RWPE2 (cell line): ENCODE measurements at regions not wholly inside any gene's neighbourhood (a gene's known extent, or its start where the extent isn't known, plus 50 kb on each side); places are given as distances from the start of the nearest gene placed in this dataset.

ENCODE experiments used
- ATAC-seq: fragments of 200-7000 bp; cut with Tn5 transposase; 3 replicates; pipeline ENCODE4 v1.9.1; 2021; ENCODE audit warnings: low read depth
- DNase-seq: peaks from one replicate; pipeline ENCODE4 v3.0.0-alpha.2; 2020; ENCODE audit warnings: low spot score
- H3K27ac ChIP-seq: fragments of 450-650 bp; 2 replicates; pipeline ENCODE4 v1.5.1; 2017; ENCODE audit warnings: mild to moderate bottlenecking; ENCODE audit not compliant: poor library complexity, severe bottlenecking
- H3K27me3 ChIP-seq: fragments of 250-450 bp; sonication (Bioruptor Pico); 2 replicates; pipeline ENCODE4 v1.5.1; 2021; ENCODE audit warnings: mild to moderate bottlenecking, moderate library complexity; ENCODE audit not compliant: insufficient read depth, poor library complexity, severe bottlenecking
- H3K36me3 ChIP-seq: fragments of 250-450 bp; sonication (Bioruptor Pico); 2 replicates; pipeline ENCODE4 v1.5.1; 2020; ENCODE audit warnings: low read depth, mild to moderate bottlenecking, moderate library complexity
- H3K4me1 ChIP-seq: fragments of 250-450 bp; sonication (Bioruptor Pico); 2 replicates; pipeline ENCODE4 v1.5.1; 2021; ENCODE audit warnings: mild to moderate bottlenecking, moderate library complexity; ENCODE audit not compliant: insufficient read depth, poor library complexity, severe bottlenecking
- H3K4me3 ChIP-seq: fragments of 250-450 bp; sonication (Bioruptor Pico); 2 replicates; pipeline ENCODE4 v1.5.1; 2021; ENCODE audit warnings: mild to moderate bottlenecking, moderate library complexity; ENCODE audit not compliant: severe bottlenecking
- H3K9me3 ChIP-seq: fragments of 250-450 bp; sonication (Bioruptor Pico); 2 replicates; pipeline ENCODE4 v1.5.1; 2021; ENCODE audit warnings: mild to moderate bottlenecking, moderate library complexity; ENCODE audit not compliant: severe bottlenecking
- TF ChIP-seq, protein P1 (sequence below): fragments of 450-650 bp; IDR thresholded peaks from one replicate; pipeline ENCODE4 v1.5.1; 2017; ENCODE audit warnings: mild to moderate bottlenecking, moderate library complexity; ENCODE audit not compliant: poor library complexity, severe bottlenecking

DNA sequence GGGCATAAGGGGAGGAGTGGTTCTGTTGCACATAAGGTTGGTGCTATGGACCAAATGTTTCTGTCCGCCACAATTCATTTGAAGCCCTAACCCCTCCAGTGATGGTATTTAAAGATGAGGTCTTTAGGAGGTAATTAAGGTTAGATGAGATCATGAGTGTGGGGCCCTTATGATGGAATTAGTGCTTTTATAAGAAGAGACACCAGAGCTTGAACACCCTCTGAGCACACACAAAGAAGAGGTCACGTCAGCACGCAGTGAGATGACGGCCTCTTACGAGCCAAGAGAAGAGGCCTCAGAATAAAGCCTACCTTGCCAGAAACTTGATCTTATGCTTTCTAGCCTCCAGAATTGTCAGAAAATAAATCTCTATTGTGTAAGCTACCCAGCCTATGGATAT, 386.4 kb upstream of the CYRIA start:
- TF ChIP-seq, protein P1, sequence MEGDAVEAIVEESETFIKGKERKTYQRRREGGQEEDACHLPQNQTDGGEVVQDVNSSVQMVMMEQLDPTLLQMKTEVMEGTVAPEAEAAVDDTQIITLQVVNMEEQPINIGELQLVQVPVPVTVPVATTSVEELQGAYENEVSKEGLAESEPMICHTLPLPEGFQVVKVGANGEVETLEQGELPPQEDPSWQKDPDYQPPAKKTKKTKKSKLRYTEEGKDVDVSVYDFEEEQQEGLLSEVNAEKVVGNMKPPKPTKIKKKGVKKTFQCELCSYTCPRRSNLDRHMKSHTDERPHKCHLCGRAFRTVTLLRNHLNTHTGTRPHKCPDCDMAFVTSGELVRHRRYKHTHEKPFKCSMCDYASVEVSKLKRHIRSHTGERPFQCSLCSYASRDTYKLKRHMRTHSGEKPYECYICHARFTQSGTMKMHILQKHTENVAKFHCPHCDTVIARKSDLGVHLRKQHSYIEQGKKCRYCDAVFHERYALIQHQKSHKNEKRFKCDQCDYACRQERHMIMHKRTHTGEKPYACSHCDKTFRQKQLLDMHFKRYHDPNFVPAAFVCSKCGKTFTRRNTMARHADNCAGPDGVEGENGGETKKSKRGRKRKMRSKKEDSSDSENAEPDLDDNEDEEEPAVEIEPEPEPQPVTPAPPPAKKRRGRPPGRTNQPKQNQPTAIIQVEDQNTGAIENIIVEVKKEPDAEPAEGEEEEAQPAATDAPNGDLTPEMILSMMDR = no peak
- DNase-seq (no peak), ATAC-seq (no peak)
- Histone ChIP-seq H3K27ac (no peak overlapping the region), H3K4me1 (no peaks in the 10 kb centered on the region), H3K27me3 (no peaks in the 10 kb centered on the region), H3K36me3 (no peaks in the 10 kb centered on the region), H3K4me3 (no peak overlapping the region), H3K9me3 (no peaks in the 10 kb centered on the region)

DNA sequence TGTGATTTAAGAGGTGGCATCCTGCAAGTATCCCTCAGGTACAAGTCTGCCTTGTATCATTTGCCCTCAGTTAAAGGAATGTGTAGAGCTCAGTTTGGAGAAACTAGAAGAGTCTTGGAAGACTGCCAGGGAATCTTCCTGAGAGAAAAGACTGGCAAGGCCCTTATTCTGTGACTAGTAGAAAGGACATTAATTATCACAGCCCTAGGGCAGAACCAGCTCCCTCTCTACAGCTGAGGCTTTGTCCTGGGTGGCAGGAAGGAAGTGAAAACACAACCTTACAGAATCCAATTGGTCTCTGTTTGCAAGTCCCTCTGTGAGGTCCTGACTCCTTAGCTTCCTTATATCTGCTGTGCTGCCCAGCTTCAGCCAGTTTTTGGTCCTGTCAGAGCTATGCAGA, 385.9 kb upstream of the CYRIA start:
- ATAC-seq = no peak
- no peak overlapping the region for H3K27ac ChIP-seq
- H3K36me3 ChIP-seq = no peaks in the 10 kb centered on the region
- H3K4me3 ChIP-seq = no peak overlapping the region
- H3K9me3 ChIP-seq = no peaks in the 10 kb centered on the region
- H3K4me1 ChIP-seq = no peaks in the 10 kb centered on the region
- H3K27me3 ChIP-seq = no peaks in the 10 kb centered on the region
- DNase-seq = no peak
- TF ChIP-seq, protein P1 = no peak

DNA sequence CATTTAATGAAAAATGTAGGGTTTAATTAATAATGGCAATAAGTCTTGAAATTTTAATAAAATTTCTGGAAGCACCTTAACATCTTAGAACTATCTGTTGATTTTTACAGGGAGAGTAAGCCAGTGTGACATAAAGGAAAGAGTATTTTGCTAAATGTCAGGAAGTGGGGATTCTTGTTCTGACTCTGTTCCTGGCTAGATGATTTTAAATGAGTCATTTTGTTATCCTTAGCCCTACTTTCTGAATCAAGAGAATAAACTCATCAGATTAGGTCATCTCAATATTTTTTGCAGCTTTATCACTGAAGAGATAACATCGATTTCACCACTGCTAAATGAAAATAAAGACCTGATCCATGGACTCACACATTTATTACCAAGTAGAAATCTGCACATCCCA, 377.5 kb upstream of the CYRIA start:
- ATAC-seq = peak; percentile 74
- DNase-seq = no peak

DNA sequence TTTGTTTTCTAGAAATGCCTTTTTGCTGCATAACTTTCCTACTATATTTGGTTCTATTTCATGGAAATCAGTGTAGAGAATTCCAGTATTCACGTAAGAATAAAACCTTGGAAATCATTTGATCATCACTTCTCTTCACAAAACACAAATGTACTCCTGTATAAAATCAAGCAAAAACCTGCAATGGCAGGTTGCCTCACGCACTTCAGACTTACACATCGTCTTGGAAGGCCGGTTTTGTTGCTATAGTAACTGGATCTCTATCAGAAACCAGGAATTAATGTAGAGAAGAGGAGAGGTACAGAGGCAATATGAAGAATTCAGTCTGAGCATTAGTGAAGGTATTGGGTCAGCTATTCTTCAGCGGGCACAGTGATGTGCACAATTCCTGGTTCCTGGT, 370.7 kb upstream of the CYRIA start:
- H3K9me3 ChIP-seq = no peaks in the 10 kb centered on the region
- ATAC-seq (no peak), DNase-seq (no peak)
- no peaks in the 10 kb centered on the region for H3K27me3 ChIP-seq
- no peaks in the 10 kb centered on the region for H3K4me1 ChIP-seq
- TF ChIP-seq, protein P1 = no peak
- no peaks in the 10 kb centered on the region for H3K36me3 ChIP-seq
- H3K4me3 ChIP-seq = no peak overlapping the region
- no peak overlapping the region for H3K27ac ChIP-seq

More for the DNA sequence above, 377.5 kb upstream of the CYRIA start:
- Histone ChIP-seq H3K36me3 (no peaks in the 10 kb centered on the region), H3K4me3 (no peak overlapping the region), H3K9me3 (no peaks in the 10 kb centered on the region), H3K27me3 (no peaks in the 10 kb centered on the region), H3K27ac (no peak overlapping the region), H3K4me1 (no peaks in the 10 kb centered on the region)
- TF ChIP-seq, protein P1 = no peak

DNA sequence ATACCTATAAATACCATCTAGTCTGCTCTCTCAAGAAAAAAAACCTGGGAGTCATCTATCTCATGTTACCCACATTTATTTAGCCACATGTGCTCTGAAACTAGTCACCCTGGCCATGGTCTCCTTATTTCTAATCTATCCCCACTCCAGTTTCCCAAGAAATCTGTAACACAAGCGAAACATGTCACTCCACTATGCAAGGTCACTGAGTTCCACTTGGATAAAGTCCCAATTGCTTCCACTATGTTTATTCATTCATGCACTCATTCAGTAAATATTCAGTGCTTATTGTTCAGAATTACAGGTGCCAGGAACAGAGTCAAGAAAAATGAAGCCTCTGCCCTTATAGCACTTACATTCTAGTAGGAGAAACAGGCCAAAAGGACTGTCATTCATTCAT, 369.4 kb upstream of the CYRIA start:
- no peaks in the 10 kb centered on the region for H3K4me1 ChIP-seq
- H3K4me3 ChIP-seq = no peak overlapping the region
- no peak overlapping the region for H3K27ac ChIP-seq
- H3K27me3 ChIP-seq = no peaks in the 10 kb centered on the region
- no peaks in the 10 kb centered on the region for H3K36me3 ChIP-seq
- no peak for DNase-seq
- no peak for ATAC-seq
- H3K9me3 ChIP-seq = no peaks in the 10 kb centered on the region
- TF ChIP-seq, protein P1 = no peak
